Fibroblast of villous mesenchyme (primary cell): ENCODE measurements at regions not wholly inside any gene's neighbourhood (a gene's known extent, or its start where the extent isn't known, plus 50 kb on each side); places are given as distances from the start of the nearest gene placed in this dataset.

Experiments used
- DNase-seq: peaks from one replicate; pipeline ENCODE4 v3.0.0-alpha.2; 2010; ENCODE audit warnings: low read depth
- H3K4me3 ChIP-seq: 2 replicates; pipeline ENCODE4 v1.5.1; 2011; ENCODE audit warnings: low read depth, mild to moderate bottlenecking, low read length
- CTCF ChIP-seq: IDR thresholded peaks from 2 replicates; pipeline ENCODE4 v1.5.1; 2012; ENCODE audit warnings: low read depth, mild to moderate bottlenecking, low read length; ENCODE audit not compliant: insufficient read depth

GRCh38 chr5:135130261-135131215 is 96.5 kb upstream of the PITX1 start:
- no peak for TF ChIP-seq CTCF
- DNase-seq: no peak
- no peak overlapping the region for H3K4me3 ChIP-seq

DNA sequence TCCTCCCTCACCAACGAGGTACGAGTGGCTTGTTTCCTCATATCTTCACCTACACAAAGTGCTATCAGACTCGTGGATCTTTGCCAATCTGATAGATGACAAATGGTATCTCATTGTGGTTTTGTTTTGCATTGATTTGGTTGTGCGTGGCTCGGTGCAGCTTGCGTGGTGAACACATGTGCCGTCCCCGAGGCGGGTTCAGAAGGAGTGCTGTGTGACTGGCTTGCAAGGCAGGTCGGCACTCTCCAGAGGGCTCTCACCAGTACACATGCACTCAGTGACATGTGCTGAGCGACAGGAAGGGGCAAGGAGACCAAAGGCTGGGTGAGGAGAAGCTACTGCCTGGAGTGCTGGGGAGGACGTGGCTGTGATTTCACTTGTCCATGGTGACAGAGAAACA is 95.3 kb upstream of the PITX1 start:
- no peak for DNase-seq
- no peak for TF ChIP-seq CTCF

DNA sequence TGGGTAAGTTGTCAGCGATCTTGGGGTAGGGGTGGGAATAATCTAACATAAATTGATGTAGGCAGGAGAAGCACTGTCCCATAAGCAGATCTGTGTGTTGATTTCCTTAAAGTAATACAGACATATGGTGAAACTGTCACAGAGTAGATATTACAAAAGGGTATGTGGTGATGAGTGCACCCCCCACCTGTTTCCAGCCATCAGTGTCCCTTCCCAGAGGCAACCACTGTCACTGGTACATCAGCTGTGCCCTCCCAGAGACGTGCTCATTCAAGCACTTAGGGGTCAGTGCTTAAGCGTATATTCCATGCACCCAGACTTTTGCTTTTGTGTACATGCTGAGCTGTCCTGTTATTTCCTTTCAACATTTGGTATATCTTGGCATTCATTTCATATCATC is 94.3 kb upstream of the PITX1 start:
- H3K4me3 ChIP-seq: no peak overlapping the region
- no peak for DNase-seq
- no peak for TF ChIP-seq CTCF

More for the DNA sequence above, 95.3 kb upstream of the PITX1 start:
- no peak overlapping the region for H3K4me3 ChIP-seq

DNA sequence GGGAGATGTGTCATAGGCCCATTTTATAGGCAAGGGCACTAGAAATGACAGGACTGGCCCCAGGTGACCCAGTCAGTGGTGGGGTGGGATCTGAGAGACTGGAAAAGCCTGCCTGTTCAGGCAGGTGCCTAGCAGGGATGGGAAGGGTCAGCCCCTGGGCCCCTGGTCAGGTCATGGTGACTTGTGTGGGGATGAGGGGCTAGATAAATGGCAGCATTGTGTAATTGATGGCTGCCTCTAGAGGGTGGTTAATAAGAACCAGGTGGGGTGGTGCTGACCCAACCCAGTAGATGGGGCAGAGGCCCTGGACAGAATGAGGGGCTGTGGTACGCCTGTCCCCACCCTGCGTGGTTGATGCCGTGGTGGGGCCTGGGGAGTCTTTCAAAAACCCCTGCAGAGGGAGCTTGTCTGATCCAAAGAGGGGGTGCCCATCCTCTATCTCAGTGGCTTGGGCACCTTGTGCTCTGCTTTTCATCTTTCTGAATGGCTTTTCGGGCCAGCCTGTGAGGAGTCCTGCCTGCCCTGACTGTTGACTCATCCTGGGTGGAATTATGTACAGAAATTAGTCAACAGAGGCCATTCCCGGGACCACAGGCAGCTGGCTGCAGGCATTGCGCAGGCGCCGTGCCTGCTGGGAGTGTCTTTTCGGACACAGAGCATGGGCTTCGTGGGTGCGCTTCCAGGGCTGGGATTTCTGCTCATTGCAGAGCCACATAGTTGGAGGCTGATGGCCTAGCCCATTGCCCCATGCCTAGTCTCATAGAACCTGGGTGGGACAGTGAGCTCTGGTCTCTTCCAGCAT is 93.6 kb upstream of the PITX1 start:
- DNase-seq: peak; percentile 94

DNA sequence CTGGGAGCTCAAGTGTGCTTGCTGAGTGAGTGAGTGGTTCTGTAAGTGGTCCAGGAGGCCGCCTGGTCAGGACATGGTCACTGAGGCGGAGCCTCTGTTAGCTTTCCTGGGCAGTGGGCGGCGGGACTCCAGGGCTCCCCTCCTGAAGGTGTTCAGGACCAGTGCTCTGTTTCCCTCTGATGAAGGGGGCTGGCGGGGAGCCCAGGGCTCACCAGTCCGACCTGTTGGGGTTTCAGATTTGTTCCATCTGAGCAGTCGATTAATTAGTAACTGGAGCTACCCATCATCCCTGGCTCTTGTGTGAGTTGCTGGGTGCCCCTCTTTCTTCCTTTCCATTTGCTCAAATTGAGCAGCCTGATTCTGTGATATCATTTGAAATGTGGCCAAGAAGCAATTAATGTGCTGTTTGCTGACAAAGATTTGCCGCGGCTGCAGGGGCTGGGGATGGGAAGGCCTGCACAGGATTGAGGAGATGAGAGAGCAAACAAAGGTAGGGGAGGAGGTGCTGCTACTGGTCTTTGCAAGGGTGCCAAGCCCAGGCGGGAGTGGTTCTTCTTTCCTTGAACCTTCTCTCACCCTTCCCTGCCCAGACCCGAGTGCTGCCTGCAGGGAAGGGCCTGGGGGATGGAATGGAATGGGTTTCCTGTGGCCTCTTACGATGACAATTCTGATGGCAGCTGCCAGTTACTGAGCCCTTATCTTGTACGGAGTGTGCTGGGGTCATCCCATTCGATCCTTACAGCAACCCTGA is 92.8 kb upstream of the PITX1 start:
- H3K4me3 ChIP-seq: no peak overlapping the region
- no peak for TF ChIP-seq CTCF
- DNase-seq: no peak

More for the DNA sequence above, 93.6 kb upstream of the PITX1 start:
- no peak overlapping the region for H3K4me3 ChIP-seq
- no peak for TF ChIP-seq CTCF

DNA sequence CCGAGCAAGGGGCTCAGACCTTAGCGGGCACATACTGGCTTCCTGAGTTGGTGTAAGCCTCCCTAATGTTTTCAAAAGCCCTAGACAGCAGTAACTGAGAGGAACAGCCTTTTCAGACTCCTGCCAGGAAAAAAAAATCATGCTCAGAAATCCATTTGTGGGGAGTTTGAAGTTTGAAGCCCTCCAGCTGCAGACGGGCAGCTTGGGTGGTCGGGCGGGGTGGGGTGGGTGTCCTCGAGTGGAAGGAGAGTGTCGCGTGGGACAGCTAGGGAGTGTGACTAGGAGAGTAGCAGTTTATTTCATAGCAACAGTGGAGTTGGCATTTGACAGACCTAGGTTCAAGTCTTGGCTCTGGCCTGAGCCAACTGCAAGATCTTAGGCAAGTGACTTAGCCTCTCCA is 90.7 kb upstream of the PITX1 start:
- DNase-seq: no peak
- no peak overlapping the region for H3K4me3 ChIP-seq
- no peak for TF ChIP-seq CTCF
